ENCODE measurements at regions not wholly inside any gene's neighbourhood (a gene's known extent, or its start where the extent isn't known, plus 50 kb on each side); places are given as distances from the start of the nearest gene placed in this dataset.
A peak's percentile ranks its signal among the peaks of the same experiment; 100 is the strongest.
"Not testable (repeated sequence)": the region's sequence is repeated elsewhere in the genome, so short reads cannot be mapped to it uniquely, and the experiment has no call there.

GRCh38 chr13:94827566-94827965 lies 115.2 kb upstream of the SOX21 start:
- DNase-seq = no peak
- intact Hi-C loops (cut with DNase I) = no loop called here

- intact Hi-C loops (cut with DNase I) = no loop called here
- peak; percentile 30 to 87 (median 48) for DNase-seq
Observed at GRCh38 chr13:94825507-94825906, 113.2 kb upstream of the SOX21 start.

- DNase-seq = no peak
- intact Hi-C loops (cut with DNase I) = no loop called here
Observed at GRCh38 chr13:94824601-94825000, 112.3 kb upstream of the SOX21 start.

- no peak for DNase-seq
- intact Hi-C loops (cut with DNase I) = no loop called here
Observed at GRCh38 chr13:94822356-94822755, 110.0 kb upstream of the SOX21 start.

GRCh38 chr13:94816256-94816655 lies 103.9 kb upstream of the SOX21 start:
- no peak for DNase-seq
- intact Hi-C loops (cut with DNase I) = no loop called here

- intact Hi-C loops (cut with DNase I) = no loop called here
- no peak for DNase-seq
Observed at GRCh38 chr13:94813920-94814475, 101.7 kb upstream of the SOX21 start.

GRCh38 chr13:94811753-94812152 lies 99.4 kb upstream of the SOX21 start:
- intact Hi-C loops (cut with DNase I) = no loop called here
- no peak for DNase-seq

GRCh38 chr13:94800423-94800822 lies 88.1 kb upstream of the SOX21 start:
- intact Hi-C loops (cut with DNase I) = loop anchor here (10.0 kb wide), 1 partner anchor 154 kb away; no protein-coding TSS in a partner anchor
- DNase-seq = no peak

GRCh38 chr13:94799299-94799698 lies 87.0 kb upstream of the SOX21 start:
- intact Hi-C loops (cut with DNase I) = no loop called here
- DNase-seq = no peak

GRCh38 chr13:94798738-94799137 lies 86.4 kb upstream of the SOX21 start:
- DNase-seq = no peak
- intact Hi-C loops (cut with DNase I) = no loop called here

- intact Hi-C loops (cut with DNase I) = no loop called here
- no peak for DNase-seq
Observed at GRCh38 chr13:94795292-94795691, 82.9 kb upstream of the SOX21 start.

GRCh38 chr13:94786246-94786645 lies 73.9 kb upstream of the SOX21 start:
- intact Hi-C loops (cut with DNase I); DNase-seq: not testable (repeated sequence)

GRCh38 chr13:94784066-94784465 lies 71.7 kb upstream of the SOX21 start:
- intact Hi-C loops (cut with DNase I) = no loop called here
- no peak for DNase-seq

- intact Hi-C loops (cut with DNase I) = no loop called here
- DNase-seq = no peak
Observed at GRCh38 chr13:94783489-94783888, 71.1 kb upstream of the SOX21 start.

GRCh38 chr13:94780421-94780820 lies 68.1 kb upstream of the SOX21 start:
- intact Hi-C loops (cut with DNase I) = no loop called here
- DNase-seq = no peak

- DNase-seq = no peak
- intact Hi-C loops (cut with DNase I) = no loop called here
Observed at GRCh38 chr13:94778986-94779385, 66.6 kb upstream of the SOX21 start.

- intact Hi-C loops (cut with DNase I) = no loop called here
Observed at GRCh38 chr13:94778585-94778984, 66.2 kb upstream of the SOX21 start.

GRCh38 chr13:94776956-94777355 lies 64.6 kb upstream of the SOX21 start:
- no peak for DNase-seq
- intact Hi-C loops (cut with DNase I) = no loop called here

More at GRCh38 chr13:94778585-94778984, 66.2 kb upstream of the SOX21 start:
- no peak for DNase-seq

GRCh38 chr13:94776300-94776699 lies 64.0 kb upstream of the SOX21 start:
- peak in 1 of 10 donors; percentile 64 for DNase-seq
- intact Hi-C loops (cut with DNase I) = no loop called here

GRCh38 chr13:94765814-94766213 lies 53.5 kb upstream of the SOX21 start:
- intact Hi-C loops (cut with DNase I) = no loop called here

GRCh38 chr13:94764576-94765321 lies 52.4 kb upstream of the SOX21 start:
- DNase-seq = no peak
- intact Hi-C loops (cut with DNase I) = no loop called here

More at GRCh38 chr13:94765814-94766213, 53.5 kb upstream of the SOX21 start:
- no peak for DNase-seq
